ENCODE measurements at regions not wholly inside any gene's neighbourhood (a gene's known extent, or its start where the extent isn't known, plus 50 kb on each side); places are given as distances from the start of the nearest gene placed in this dataset.

- ATAC-seq (no peak), DNase-seq (no peak)
- Histone ChIP-seq H2AFZ (ENCODE audit: low read length) (no peak overlapping the region), H3K4me1 (ENCODE audit: insufficient read depth, low read length) (no peaks in the 10 kb centered on the region), H3K27me3 (ENCODE audit: low read length) (no peaks in the 10 kb centered on the region), H3K36me3 (ENCODE audit: low read depth, low read length) (no peaks in the 10 kb centered on the region), H4K20me1 (ENCODE audit: low read length) (no peaks in the 10 kb centered on the region), H3K79me2 (ENCODE audit: low read length) (no peaks in the 10 kb centered on the region), H3K9ac (ENCODE audit: low read length) (no peak overlapping the region), H3K4me3 (ENCODE audit: low read length) (no peak overlapping the region), H3K4me2 (ENCODE audit: low read length) (no peak overlapping the region), H3K9me2 (replicated peaks; ENCODE audit: low read length) (no peaks in the 10 kb centered on the region), H3K9me3 (ENCODE audit: low read length) (no peaks in the 10 kb centered on the region), H3F3A (ENCODE audit: low read length, unreplicated experiment) (no peaks in the 10 kb centered on the region), H3K27ac (ENCODE audit: low read length) (no peak overlapping the region)
- TF ChIP-seq CTCF (conservative IDR thresholded peaks at IDR 0.05; ENCODE audit: low read depth, low read length) (no peak), EZH2 (IDR thresholded peaks at IDR 0.05; ENCODE audit: low read length, unreplicated experiment) (no peak), EZH2phosphoT487 (IDR thresholded peaks at IDR 0.05; ENCODE audit: borderline replicate concordance, low read length) (no peak)
- POLR2A ChIA-PET (ENCODE audit: unreplicated experiment): no interaction called here
- intact Hi-C loops (cut with micrococcal nuclease): no loop called here
- CTCF ChIA-PET: no interaction called here
- BruUV-seq (replicated peaks): no TSS peak
Observed at GRCh38 chr2:6454286-6454990, 411.3 kb downstream of the CMPK2 start.

GRCh38 chr2:6459138-6459537 lies 406.6 kb downstream of the CMPK2 start:
- no peak overlapping the region for H3K9ac ChIP-seq (ENCODE audit: low read length)
- no peak for TF ChIP-seq CTCF (conservative IDR thresholded peaks at IDR 0.05; ENCODE audit: low read depth, low read length)
- no peak for TF ChIP-seq EZH2phosphoT487 (IDR thresholded peaks at IDR 0.05; ENCODE audit: borderline replicate concordance, low read length)
- no peak for TF ChIP-seq EZH2 (IDR thresholded peaks at IDR 0.05; ENCODE audit: low read length, unreplicated experiment)
- no peak for DNase-seq
- no peak overlapping the region for H2AFZ ChIP-seq (ENCODE audit: low read length)
- H4K20me1 ChIP-seq (ENCODE audit: low read length): no peaks in the 10 kb centered on the region
- H3K9me3 ChIP-seq (ENCODE audit: low read length): no peaks in the 10 kb centered on the region
- H3K9me2 ChIP-seq (replicated peaks; ENCODE audit: low read length): no peaks in the 10 kb centered on the region
- H3K27ac ChIP-seq (ENCODE audit: low read length): no peak overlapping the region
- no peak for ATAC-seq
- no peaks in the 10 kb centered on the region for H3K27me3 ChIP-seq (ENCODE audit: low read length)
- ChIA-PET CTCF (no interaction called here), POLR2A (ENCODE audit: unreplicated experiment) (no interaction called here)
- intact Hi-C loops (cut with micrococcal nuclease): no loop called here
- H3K4me3 ChIP-seq (ENCODE audit: low read length): no peak overlapping the region
- H3K36me3 ChIP-seq (ENCODE audit: low read depth, low read length): no peaks in the 10 kb centered on the region
- no peaks in the 10 kb centered on the region for H3K79me2 ChIP-seq (ENCODE audit: low read length)
- no peaks in the 10 kb centered on the region for H3F3A ChIP-seq (ENCODE audit: low read length, unreplicated experiment)
- no peak overlapping the region for H3K4me2 ChIP-seq (ENCODE audit: low read length)
- no peaks in the 10 kb centered on the region for H3K4me1 ChIP-seq (ENCODE audit: insufficient read depth, low read length)
- BruUV-seq (replicated peaks): no TSS peak

GRCh38 chr2:6470518-6470917 lies 395.2 kb downstream of the CMPK2 start:
- Histone ChIP-seq H4K20me1 (ENCODE audit: low read length) (no peaks in the 10 kb centered on the region), H3K27ac (ENCODE audit: low read length) (no peak overlapping the region), H3K79me2 (ENCODE audit: low read length) (no peaks in the 10 kb centered on the region), H2AFZ (ENCODE audit: low read length) (no peak overlapping the region), H3F3A (ENCODE audit: low read length, unreplicated experiment) (no peaks in the 10 kb centered on the region), H3K4me1 (ENCODE audit: insufficient read depth, low read length) (no peaks in the 10 kb centered on the region), H3K4me3 (ENCODE audit: low read length) (no peak overlapping the region), H3K4me2 (ENCODE audit: low read length) (no peak overlapping the region), H3K36me3 (ENCODE audit: low read depth, low read length) (no peaks in the 10 kb centered on the region), H3K9ac (ENCODE audit: low read length) (no peak overlapping the region), H3K9me2 (replicated peaks; ENCODE audit: low read length) (no peaks in the 10 kb centered on the region), H3K27me3 (ENCODE audit: low read length) (no peaks in the 10 kb centered on the region), H3K9me3 (ENCODE audit: low read length) (no peaks in the 10 kb centered on the region)
- BruUV-seq (replicated peaks): no TSS peak
- ChIA-PET POLR2A (ENCODE audit: unreplicated experiment) (no interaction called here), CTCF (no interaction called here)
- TF ChIP-seq CTCF (conservative IDR thresholded peaks at IDR 0.05; ENCODE audit: low read depth, low read length) (no peak), EZH2 (IDR thresholded peaks at IDR 0.05; ENCODE audit: low read length, unreplicated experiment) (no peak), EZH2phosphoT487 (IDR thresholded peaks at IDR 0.05; ENCODE audit: borderline replicate concordance, low read length) (no peak)
- DNase-seq (no peak), ATAC-seq (no peak)
- intact Hi-C loops (cut with micrococcal nuclease): no loop called here
